Cardiac muscle cell (in vitro differentiated cells and primary cell): ENCODE measurements at regions not wholly inside any gene's neighbourhood (a gene's known extent, or its start where the extent isn't known, plus 50 kb on each side); places are given as distances from the start of the nearest gene placed in this dataset.

Source experiments
- DNase-seq, 2 donors: peaks; one replicate each; pipeline versions ENCODE4 v3.0.0 to v3.0.0-alpha.2; 2010 to 2017; ENCODE audit warnings: low read depth in 1 of 2, low spot score in 1 of 2
- H3K27ac ChIP-seq: fragments of 200-600 bp; sonication (generic); 2 replicates; pipeline ENCODE4 v1.5.1; 2016
- H3K27me3 ChIP-seq: fragments of 200-600 bp; sonication (generic); 2 replicates; pipeline ENCODE4 v1.6.0; 2016; ENCODE audit warnings: control low read depth
- H3K36me3 ChIP-seq: fragments of 200-600 bp; sonication (generic); 2 replicates; pipeline ENCODE4 v1.5.1; 2016; ENCODE audit warnings: control low read depth
- H3K4me1 ChIP-seq: fragments of 200-600 bp; sonication (generic); 2 replicates; pipeline ENCODE4 v1.8.1; 2017; ENCODE audit warnings: low read depth, mild to moderate bottlenecking, mixed run types
- H3K4me3 ChIP-seq: fragments of 200-600 bp; sonication (generic); 2 replicates; pipeline ENCODE4 v1.5.1; 2016; ENCODE audit warnings: mild to moderate bottlenecking
- H3K9me3 ChIP-seq: fragments of 200-600 bp; sonication (generic); 2 replicates; pipeline ENCODE4 v1.5.1; 2017; ENCODE audit warnings: low read depth, mild to moderate bottlenecking, control low read depth
- TF ChIP-seq, protein P1 (sequence below): IDR thresholded peaks from 2 replicates; pipeline ENCODE4 v1.5.1; 2012; ENCODE audit warnings: low read depth, mild to moderate bottlenecking, low read length

DNA sequence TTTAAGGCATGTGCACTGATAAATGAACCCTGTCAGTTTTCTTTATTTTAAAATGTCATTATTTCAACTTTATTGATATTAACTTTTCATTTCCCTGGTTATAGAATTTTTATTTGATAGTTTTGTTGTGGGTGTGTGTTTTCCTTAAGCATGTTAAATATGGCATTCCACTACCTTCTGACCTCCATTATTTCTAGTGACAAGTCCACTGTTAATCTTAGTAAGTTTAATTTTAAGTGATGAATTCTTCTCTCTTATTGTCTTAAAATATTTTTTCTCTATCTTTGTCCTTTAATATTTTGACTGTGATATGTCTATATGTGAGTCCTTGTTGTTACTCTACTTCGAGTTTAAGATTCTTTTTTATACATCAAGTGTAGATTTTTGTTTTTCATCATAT lies 685.7 kb downstream of the GALR1 start:
- no peak for DNase-seq
- TF ChIP-seq, protein P1, sequence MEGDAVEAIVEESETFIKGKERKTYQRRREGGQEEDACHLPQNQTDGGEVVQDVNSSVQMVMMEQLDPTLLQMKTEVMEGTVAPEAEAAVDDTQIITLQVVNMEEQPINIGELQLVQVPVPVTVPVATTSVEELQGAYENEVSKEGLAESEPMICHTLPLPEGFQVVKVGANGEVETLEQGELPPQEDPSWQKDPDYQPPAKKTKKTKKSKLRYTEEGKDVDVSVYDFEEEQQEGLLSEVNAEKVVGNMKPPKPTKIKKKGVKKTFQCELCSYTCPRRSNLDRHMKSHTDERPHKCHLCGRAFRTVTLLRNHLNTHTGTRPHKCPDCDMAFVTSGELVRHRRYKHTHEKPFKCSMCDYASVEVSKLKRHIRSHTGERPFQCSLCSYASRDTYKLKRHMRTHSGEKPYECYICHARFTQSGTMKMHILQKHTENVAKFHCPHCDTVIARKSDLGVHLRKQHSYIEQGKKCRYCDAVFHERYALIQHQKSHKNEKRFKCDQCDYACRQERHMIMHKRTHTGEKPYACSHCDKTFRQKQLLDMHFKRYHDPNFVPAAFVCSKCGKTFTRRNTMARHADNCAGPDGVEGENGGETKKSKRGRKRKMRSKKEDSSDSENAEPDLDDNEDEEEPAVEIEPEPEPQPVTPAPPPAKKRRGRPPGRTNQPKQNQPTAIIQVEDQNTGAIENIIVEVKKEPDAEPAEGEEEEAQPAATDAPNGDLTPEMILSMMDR = no peak
- H3K36me3 ChIP-seq = no peaks in the 10 kb centered on the region
- H3K27me3 ChIP-seq = no peaks in the 10 kb centered on the region
- H3K4me1 ChIP-seq = no peaks in the 10 kb centered on the region
- no peak overlapping the region for H3K4me3 ChIP-seq
- no peak overlapping the region for H3K27ac ChIP-seq
- no peaks in the 10 kb centered on the region for H3K9me3 ChIP-seq

DNA sequence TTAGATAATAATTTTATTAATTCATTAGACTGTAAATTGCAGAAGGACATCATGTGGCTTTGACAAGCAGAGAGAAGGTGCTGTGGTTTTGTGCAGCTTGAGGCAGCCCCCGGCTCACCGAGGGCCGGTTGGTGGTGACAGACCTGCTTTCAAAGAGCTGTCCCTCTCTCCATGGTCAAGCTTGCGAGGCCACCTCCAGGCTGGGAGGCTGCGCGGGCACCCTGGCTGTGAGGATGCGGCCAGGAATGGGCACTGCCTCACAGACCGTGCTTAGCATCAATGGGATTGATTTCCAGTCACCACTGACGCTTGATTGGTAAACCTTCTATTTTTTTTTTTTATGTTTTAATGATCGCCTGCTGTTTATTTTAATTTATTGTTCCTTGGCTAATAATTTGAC lies 690.9 kb downstream of the GALR1 start:
- no peaks in the 10 kb centered on the region for H3K4me1 ChIP-seq
- no peak for DNase-seq
- H3K9me3 ChIP-seq = no peaks in the 10 kb centered on the region
- TF ChIP-seq, protein P1 = no peak
- no peaks in the 10 kb centered on the region for H3K36me3 ChIP-seq
- no peak overlapping the region for H3K4me3 ChIP-seq
- H3K27me3 ChIP-seq = no peaks in the 10 kb centered on the region
- H3K27ac ChIP-seq = no peak overlapping the region

DNA sequence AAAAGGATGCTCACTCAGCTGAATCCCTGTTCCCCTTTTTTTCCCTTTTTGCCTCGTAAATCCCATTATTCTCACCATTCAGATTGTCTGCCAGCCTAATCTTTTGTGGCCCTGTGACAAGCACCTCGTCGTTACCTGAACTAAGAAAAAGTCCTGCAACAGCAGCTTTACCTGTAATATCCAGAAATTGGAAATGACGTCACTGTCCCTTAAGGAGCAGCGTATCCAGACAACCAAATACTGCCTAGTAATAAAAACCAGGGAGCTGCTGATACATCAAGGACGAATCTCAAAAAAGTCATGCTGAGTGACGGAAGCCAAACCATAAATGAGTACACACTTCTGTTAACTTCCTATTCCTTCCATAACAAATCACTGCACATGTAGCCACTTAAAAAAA lies 694.9 kb downstream of the GALR1 start:
- H3K36me3 ChIP-seq = no peaks in the 10 kb centered on the region
- no peaks in the 10 kb centered on the region for H3K27me3 ChIP-seq
- H3K27ac ChIP-seq = no peak overlapping the region
- H3K9me3 ChIP-seq = no peaks in the 10 kb centered on the region
- H3K4me3 ChIP-seq = no peak overlapping the region
- no peaks in the 10 kb centered on the region for H3K4me1 ChIP-seq
- DNase-seq = no peak
- TF ChIP-seq, protein P1 = no peak

DNA sequence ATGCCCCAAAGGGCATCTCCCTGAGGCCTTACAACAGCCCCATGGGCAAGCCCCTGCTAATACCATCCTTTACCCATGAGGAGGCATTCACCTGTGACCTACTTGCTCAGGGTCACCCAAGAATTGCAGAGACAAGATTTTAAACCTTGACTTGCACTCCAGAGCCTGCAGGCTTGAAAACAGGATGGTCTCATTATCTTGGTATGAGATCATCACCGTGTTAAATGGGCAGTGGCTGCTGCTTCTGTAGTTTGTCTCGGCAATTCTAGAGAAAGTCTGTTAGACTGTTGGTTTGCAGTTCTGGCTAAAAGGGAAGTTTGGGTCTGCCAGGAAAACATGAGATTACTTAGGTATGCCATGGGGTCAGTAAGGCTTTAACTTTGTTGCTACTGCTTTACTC lies 698.9 kb downstream of the GALR1 start:
- Histone ChIP-seq H3K4me1 (no peaks in the 10 kb centered on the region), H3K27ac (no peak overlapping the region), H3K4me3 (no peak overlapping the region), H3K27me3 (no peaks in the 10 kb centered on the region), H3K36me3 (no peaks in the 10 kb centered on the region), H3K9me3 (no peaks in the 10 kb centered on the region)
- TF ChIP-seq, protein P1 = no peak
- DNase-seq = no peak

DNA sequence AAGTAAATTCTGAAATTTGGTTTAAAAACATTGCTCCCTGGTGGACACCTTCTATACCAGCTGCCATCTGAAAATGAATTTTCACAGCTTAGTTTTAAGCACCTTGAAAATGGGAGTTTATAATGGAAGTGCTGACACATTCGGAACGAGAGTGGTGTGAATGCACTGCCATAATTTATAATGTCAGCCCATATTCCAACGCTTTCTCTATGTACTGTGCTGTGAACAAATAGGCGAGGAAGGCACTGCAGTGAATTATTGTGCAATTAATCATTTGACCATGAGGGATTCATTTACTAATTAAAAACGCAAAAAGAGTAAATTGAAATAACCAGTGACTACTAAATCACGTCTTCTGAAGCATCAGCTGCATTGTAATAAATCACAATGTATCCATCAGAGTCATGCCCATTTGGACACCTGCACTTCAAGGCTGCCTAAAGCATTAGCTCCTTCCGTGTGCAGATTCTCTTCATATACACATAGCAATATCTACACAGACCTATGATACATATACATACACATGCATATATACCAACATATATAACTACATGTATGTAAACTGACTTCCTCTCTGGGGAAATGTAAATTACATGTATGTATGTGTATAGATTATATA lies 699.8 kb downstream of the GALR1 start:
- Histone ChIP-seq H3K4me1 (no peaks in the 10 kb centered on the region), H3K4me3 (no peak overlapping the region), H3K36me3 (no peaks in the 10 kb centered on the region), H3K27ac (no peak overlapping the region), H3K9me3 (no peaks in the 10 kb centered on the region), H3K27me3 (no peaks in the 10 kb centered on the region)
- no peak for DNase-seq
- TF ChIP-seq, protein P1 = no peak

DNA sequence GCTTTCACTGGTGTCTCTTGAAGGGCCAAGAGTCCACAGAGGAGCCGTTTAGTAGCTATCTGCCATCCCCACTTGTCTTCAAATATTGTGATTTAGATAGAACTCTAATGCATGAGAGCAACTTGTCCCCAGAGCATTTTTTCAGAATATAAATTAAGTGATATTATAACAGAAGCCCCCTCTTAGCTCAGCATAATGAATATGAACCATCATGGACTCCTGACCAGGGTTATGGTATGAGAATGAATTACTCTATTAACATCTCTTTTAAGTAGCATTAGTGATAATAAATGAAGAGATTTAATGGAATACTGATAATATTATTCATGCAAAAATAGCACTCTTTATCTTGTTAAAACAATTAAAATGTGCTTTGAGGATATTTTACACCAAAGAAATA lies 709.6 kb downstream of the GALR1 start:
- no peak for DNase-seq
- Histone ChIP-seq H3K4me1 (no peaks in the 10 kb centered on the region), H3K36me3 (no peaks in the 10 kb centered on the region), H3K9me3 (no peaks in the 10 kb centered on the region), H3K27me3 (no peaks in the 10 kb centered on the region), H3K27ac (no peak overlapping the region), H3K4me3 (no peak overlapping the region)
- TF ChIP-seq, protein P1 = no peak
